Right ventricle myocardium superior (tissue), 1 donor: ENCODE measurements at regions not wholly inside any gene's neighbourhood (a gene's known extent, or its start where the extent isn't known, plus 50 kb on each side); places are given as distances from the start of the nearest gene placed in this dataset.

Source experiments
- ATAC-seq: fragments of 200-7000 bp; cut with Tn5 transposase; one replicate; pipeline ENCODE4 v1.9.1; 2020; ENCODE audit warnings: mild to moderate bottlenecking; ENCODE audit not compliant: poor library complexity
- DNase-seq: peaks from one replicate; pipeline ENCODE4 v3.0.0-alpha.2; 2020
- intact Hi-C: fragments of 100-400 bp; cut with DNase I; formaldehyde crosslinking; loops from one replicate; pipeline ENCODE4 v1.11.2; 2022
- donor health status: DM: no; HTN: yes; CAD: no; lungs with severe emphysema.

- intact Hi-C loops, result no loop called here
- DNase-seq (no peak), ATAC-seq (no peak)
Observed at GRCh38 chr4:153034681-153035080, 98.6 kb downstream of the FHDC1 start.

GRCh38 chr4:153036931-153037482 is 100.9 kb downstream of the FHDC1 start:
- intact Hi-C loops, result no loop called here
- ATAC-seq (no peak), DNase-seq (no peak)

GRCh38 chr4:153038623-153039311 is 102.6 kb downstream of the FHDC1 start:
- intact Hi-C loops, result no loop called here
- ATAC-seq (no peak), DNase-seq (no peak)

DNA sequence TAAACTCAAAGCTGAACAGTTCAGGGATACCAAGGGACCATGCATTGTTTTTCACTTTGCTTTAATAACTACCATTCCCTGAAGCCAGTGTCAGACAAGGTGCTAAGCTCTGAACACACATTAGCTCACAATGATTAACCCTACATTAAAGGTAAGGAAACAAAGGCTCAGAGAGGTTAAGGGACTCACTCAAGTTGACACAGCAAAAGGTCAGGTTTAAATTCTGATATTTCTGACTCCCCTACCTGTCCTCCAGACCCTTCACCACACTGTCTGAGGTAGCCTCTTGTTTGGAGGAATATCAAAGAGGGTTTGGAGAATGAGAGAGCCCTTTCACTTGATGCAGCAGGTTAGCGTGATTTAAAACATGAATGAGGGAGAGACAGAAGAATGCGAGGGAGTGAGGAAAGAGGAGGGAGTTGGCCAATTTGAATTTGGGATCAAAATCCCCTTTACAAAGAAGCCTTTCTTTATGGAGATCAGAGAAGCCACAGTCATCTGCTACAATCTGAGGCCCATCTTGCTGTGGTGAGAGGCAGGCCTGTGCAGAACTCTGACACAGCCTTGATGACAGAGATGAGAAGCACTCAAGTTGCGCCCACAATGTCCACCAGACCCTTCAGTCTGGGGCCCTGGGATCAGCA is 103.5 kb downstream of the FHDC1 start:
- intact Hi-C loops, result no loop called here
- ATAC-seq (no peak), DNase-seq (no peak)

GRCh38 chr4:153040677-153041076 is 104.6 kb downstream of the FHDC1 start:
- DNase-seq (no peak), ATAC-seq (no peak)
- intact Hi-C loops, result no loop called here

- ATAC-seq (no peak), DNase-seq (no peak)
- intact Hi-C loops, result no loop called here
Observed at GRCh38 chr4:153044036-153044435, 107.9 kb downstream of the FHDC1 start.

- DNase-seq (no peak), ATAC-seq (no peak)
- intact Hi-C loops, result no loop called here
Observed at GRCh38 chr4:153045111-153045982, 109.2 kb downstream of the FHDC1 start.

DNA sequence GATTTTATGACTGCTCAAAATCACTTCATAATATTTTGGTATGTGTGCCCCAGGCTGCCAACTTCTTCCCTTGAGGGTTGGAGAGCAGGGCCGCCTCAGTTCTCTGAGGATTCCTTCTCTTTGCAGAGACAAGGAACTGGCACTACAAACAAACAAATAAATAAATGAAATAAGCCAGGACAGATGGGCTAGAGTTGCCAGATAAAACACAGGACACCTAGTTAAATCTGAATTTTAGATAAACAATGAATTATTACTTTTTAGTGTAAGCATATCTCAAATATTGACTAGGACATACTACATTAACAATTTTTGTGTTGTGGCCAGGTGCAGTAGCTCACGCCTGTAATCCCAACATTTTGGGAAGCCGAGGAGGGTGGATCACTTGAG is 122.5 kb downstream of the FHDC1 start:
- intact Hi-C loops, result no loop called here
- ATAC-seq, result no peak
- DNase-seq, result no peak

GRCh38 chr4:153060196-153060595 is 124.1 kb downstream of the FHDC1 start:
- ATAC-seq (no peak), DNase-seq (no peak)
- intact Hi-C loops, result no loop called here

DNA sequence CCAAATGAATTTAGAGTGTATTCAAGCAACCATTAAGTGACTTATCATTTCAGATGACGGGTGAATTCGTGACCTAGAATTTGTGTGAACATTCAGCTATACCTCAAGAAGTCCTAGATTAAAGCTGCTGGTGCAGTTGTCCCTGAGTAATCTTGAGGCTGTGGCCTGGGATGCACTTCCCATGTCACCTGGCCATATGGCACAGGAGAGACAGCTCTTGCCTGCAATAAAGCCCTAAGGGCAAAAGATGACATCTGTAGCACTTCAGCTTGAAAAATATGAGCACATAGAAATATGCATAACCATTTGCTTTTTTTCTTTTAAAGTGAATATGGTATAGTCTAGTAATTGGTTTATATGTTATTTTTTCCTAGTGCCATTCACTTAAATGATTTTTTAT is 125.8 kb downstream of the FHDC1 start:
- intact Hi-C loops, result no loop called here
- DNase-seq (no peak), ATAC-seq (no peak)

DNA sequence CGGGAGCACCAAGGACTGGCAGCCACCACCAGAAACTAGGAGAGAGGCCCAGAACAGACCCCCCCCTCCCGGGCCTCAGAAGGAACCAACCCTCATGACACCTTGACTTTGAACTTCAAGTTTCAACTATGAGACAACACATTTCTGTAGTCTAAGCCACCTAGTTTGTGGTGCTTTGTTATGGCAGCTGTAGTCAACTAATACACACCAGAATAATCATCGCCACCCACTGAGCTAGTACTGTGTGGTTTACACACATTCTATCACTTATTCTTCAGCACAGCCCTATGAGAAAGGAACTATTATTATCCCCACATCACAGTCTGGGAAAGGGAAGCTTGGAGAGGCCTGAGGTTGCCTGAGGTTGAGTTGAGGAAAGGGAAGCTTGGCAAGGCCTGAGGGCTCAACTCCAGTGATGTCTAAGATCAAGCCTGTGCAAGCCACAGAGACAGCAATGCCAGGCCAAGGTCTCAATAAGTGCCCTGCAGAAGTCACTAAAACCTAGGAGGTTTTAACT is 126.6 kb downstream of the FHDC1 start:
- intact Hi-C loops, result no loop called here
- DNase-seq, result no peak

GRCh38 chr4:153063490-153063889 is 127.4 kb downstream of the FHDC1 start:
- DNase-seq (no peak), ATAC-seq (no peak)
- intact Hi-C loops, result no loop called here

More for the DNA sequence above, 126.6 kb downstream of the FHDC1 start:
- ATAC-seq, result no peak

GRCh38 chr4:153064571-153064970 is 128.4 kb downstream of the FHDC1 start:
- no peak for DNase-seq

DNA sequence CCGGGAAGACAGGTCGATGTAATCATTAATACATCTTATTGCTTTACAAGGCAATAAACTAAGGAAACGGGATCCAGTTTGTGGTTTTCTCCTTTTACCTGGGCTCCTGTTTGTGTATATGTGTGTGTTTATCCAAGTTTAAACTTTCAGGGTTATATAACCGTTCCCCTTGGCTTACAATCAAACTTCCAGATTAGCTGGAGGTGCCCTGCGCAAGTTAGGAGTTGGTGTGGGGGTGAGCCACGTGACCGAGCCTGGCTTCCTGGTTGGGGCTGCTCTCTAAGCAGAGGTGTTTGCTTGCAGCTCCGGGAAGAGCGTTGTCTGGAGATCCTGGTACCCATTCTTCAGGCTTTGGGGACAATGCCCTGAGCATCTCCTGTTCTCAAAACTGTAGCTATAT is 129.2 kb downstream of the FHDC1 start:
- intact Hi-C loops, result no loop called here
- DNase-seq (no peak), ATAC-seq (no peak)

More at GRCh38 chr4:153064571-153064970, 128.4 kb downstream of the FHDC1 start:
- ATAC-seq, result no peak
- intact Hi-C loops, result no loop called here

DNA sequence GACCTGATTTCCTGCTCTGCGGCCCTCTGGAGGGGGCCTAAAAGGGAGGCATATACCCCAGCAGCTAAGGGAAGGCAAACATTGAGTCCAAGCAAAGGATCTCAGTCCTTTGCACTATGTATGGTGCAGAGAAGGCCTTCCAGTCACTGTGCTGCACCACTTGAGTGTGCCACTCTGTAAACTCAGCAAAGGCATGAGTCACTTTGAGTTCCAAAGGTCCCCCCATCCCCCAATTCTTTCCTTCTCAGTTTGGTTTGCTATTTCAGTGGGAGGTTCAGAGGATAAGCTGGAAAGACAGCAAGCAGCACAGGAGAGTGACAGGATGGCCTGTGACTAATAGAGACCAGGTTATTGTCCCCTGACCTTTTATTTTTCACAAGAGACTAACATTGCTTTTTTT is 131.3 kb downstream of the FHDC1 start:
- DNase-seq (no peak), ATAC-seq (no peak)
- intact Hi-C loops, result no loop called here

DNA sequence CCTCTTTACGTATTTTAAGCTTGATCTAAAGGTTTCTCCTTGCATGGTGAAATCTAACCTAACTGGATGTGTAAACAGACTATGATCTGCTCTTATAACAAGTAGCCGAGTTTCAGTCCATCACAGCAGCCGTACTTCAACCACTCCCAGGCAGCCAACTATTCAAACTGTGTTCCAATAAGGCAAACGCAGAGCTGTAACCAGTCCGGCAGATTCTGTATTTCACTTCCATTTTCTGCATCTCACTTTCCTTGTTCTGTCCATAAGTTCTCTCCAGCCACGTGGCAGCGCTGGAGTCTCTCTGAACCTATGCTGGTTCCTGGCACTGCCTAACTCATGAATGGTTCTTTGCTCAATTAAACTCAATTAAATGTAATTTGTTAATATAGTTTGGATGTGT is 132.6 kb downstream of the FHDC1 start:
- DNase-seq (no peak), ATAC-seq (no peak)
- intact Hi-C loops, result no loop called here

GRCh38 chr4:153071958-153072598 is 132.2 kb upstream of the TRIM2 start:
- ATAC-seq, result no peak
- no peak for DNase-seq
- intact Hi-C loops, result no loop called here

DNA sequence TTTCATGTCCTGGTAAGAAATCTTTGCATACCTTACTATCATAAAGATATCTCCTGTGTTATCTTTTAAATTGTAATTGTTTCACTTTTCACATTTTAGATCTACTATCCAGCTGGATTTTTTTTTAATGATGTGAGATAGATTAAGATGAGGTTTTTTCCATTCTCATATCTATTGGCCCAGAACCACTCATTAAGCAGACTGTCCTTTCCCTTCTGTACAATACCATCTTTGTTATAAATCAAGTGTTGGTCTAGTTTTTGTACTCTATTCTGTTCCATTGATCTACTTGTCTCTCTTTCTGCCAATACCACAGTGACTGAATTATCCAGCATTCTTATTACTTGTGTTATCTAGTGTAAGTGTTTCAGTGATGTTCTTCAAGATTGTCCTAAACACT is 131.6 kb upstream of the TRIM2 start:
- DNase-seq, result no peak
- ATAC-seq, result no peak
- intact Hi-C loops, result no loop called here

DNA sequence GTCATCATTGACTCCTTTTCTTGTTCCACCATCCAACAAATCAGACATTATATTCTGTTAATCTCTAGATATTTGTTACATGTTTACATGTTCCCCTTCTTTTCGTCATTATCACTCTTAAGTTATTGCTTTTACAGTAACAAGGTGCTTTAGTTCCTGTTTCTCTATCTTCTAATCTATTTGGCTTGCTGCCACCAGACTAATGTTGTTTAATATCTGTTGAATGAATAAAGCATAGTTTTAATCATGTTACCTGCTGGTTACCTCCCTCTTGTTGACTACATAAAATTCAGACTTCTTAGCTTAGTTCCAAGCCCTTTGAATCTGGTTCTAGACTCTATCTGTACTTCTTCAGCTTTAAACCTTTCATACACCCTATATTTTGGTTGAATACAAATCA is 129.8 kb upstream of the TRIM2 start:
- no peak for ATAC-seq
- intact Hi-C loops, result no loop called here
- DNase-seq, result no peak
